IPS-11a (cell line): ENCODE measurements at regions not wholly inside any gene's neighbourhood (a gene's known extent, or its start where the extent isn't known, plus 50 kb on each side); places are given as distances from the start of the nearest gene placed in this dataset.
"Not testable (repeated sequence)": the region's sequence is repeated elsewhere in the genome, so short reads cannot be mapped to it uniquely, and the experiment has no call there.

Source experiments
- H3K4me3 ChIP-seq: one replicate; pipeline ENCODE4 v1.5.1; 2013; ENCODE audit warnings: low read depth, low read length, control low read depth

DNA sequence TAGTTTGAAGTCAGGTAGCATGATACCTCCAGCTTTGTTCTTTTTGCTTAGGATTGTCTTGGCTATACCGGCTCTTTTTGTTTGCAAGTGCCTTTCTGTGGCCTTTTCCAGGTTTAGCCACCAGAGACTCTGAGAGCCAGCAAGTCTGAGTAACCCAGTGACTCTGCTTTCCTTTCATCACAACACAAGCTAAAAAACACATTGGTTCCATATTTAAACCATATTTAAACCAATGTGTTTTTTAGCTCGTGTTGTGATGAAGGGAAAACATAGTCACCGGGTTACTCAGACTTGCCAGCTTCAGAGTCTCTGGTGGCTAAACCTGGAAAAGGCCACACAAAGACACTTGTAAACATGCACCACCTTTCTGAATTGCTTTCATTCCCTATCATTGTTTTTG, 493.3 kb downstream of the NTRK2 start:
- H3K4me3 ChIP-seq: no peak overlapping the region

DNA sequence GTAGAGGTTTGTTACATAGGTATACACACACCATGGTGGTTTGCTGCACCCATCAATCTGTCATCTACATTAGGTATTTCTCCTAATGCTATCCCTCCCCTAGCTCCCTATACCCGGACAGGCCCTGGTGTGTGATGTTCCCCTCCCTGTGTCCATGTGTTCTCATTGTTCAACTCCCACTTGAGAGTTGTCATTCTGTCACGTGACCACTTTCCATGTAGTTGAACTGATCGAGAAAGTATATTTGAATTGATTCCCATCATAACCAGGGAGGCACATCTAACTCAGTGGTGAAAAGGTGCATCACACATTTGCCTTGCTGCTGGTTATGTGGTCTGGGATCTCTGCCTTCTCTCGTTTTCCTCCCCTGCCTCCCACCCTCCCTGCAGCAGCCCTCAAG, 491.4 kb downstream of the NTRK2 start:
- H3K4me3 ChIP-seq: not testable (repeated sequence)

DNA sequence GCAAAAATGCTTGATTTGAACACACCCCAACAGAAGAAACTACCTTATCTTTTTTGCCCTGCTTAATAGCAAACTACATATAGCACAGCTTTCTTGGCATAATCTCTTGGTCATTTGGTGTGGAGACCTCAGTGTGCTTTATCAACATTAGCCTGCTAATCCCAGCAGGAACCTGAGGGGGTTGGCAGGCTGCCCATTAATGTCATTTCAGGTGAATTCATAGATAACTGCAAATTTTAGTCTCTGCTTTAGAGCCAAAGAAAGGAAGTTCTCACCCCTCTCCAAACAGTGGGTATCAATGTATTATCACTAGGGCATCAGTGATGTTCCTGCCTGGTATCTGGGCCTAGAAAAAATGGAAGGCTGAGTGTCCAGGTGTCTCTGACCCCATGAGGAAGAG, 489.0 kb downstream of the NTRK2 start:
- no peak overlapping the region for H3K4me3 ChIP-seq

DNA sequence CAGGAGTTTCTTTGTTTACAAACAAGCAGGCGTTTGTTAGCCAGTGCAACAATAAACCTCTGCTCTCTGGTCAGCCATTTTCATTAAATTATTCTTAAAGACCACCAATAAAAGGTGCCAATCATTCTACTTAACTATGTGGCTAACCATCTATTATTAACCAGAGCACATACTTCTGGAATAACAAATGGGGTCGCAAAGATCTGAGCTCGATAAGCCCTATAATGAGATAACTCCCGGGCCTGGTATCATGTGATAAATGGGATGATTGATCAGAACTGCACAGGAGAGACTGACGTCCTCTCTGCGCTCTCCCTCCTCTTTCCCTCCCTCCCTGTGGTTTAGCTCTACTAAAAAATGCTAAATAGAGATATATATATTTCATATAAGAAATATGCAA, 488.2 kb downstream of the NTRK2 start:
- H3K4me3 ChIP-seq: no peak overlapping the region

DNA sequence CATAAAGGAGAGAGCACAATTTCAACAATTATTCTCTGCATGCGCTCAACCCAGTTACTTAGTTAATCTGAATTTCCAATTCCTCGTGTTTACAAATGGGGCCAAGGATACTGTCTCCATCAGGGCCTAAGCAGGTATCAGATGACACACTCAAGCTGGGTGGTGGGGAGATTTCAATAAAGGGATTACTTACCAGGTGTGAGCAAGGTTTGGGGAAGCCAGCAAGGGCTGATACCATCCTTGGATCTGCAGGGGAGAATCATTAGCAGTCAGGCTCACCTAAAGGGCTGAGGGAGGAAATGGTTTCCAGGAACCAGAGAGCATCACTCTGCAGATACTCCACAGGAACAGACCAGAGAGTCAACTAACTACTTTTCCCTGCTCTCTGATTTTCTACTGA, 487.1 kb downstream of the NTRK2 start:
- H3K4me3 ChIP-seq: no peak overlapping the region

DNA sequence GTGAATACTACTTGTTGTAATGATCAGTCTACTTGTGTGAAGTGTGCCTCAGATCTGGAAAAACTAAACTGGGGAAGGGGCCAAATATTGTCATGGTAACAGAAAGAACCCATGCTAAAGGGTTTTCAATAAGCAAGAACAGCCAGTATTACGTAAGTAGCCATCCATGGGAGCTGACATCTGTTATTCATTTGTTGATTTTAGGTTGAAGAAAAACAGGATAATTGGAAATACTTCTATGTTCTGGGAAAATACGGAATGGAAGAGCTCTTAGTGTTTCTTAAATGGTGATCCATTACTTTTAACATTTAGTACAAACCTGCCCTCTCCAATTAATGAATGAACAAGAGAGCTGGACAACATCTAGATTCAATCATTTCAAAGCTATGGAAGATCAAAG, 485.8 kb downstream of the NTRK2 start:
- no peak overlapping the region for H3K4me3 ChIP-seq

DNA sequence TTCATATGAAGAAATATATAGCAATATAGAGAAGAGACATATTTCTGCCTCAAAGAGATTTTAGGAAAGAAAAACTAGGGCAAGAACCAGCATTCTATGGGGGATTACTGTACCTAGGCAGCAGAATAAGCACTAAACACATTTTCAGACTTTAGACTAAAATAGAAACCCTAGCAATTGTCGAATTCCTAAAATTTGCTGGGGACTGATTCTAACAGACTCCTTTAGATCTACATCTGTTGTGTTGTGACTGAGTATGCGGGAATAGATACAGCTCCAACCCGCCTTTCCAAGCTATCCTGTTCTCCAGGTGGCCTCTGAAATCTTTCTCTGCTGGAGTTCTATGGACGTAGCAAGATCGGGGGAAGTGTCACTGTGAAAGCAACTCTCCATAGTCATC, 482.2 kb downstream of the NTRK2 start:
- no peak overlapping the region for H3K4me3 ChIP-seq

DNA sequence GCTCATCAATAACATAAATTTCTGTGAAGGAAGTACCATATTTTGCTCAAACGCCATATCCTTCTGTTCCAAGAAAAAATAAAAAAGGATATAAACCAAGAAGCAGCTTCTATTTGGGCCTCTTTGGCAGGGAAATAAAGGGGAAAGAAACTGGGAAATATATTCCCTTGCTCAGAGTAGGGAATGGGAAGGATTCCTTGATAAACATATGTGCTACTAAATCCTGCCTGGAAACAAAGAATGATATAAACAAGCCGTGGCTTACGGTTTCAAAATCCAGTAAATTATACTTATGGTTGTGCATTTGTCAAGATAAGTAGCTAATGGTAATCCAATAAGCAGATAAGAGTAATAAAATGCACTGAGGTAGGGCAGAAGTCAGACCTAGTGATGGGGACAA, 481.6 kb downstream of the NTRK2 start:
- no peak overlapping the region for H3K4me3 ChIP-seq

DNA sequence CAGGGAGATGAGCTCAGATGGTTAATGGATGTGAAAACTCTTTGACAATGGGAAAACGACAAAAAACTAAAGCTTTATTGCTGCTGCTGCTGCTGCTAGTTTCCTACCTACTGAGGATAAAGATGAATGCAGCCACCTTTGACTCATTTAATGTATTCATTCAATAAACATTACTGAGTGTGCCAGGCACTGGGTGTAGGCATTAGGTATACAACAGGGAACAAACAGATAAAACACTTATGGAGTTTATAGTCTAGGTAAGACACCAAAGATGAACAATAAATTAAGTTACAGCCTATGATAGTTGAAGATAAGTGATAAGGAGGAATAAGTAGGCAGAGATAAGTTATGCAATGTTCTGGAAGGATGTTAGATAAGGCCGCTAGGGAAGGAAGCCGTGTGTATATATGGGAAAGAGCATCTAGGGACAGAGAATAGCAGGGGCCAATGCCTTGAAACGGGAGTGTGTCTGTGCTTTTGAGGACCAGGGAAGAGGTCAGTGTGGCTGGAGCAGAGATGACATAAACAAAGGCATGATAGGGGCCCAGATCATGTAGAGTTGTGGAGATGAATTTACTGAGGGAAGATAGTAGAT, 477.6 kb downstream of the NTRK2 start:
- no peak overlapping the region for H3K4me3 ChIP-seq

DNA sequence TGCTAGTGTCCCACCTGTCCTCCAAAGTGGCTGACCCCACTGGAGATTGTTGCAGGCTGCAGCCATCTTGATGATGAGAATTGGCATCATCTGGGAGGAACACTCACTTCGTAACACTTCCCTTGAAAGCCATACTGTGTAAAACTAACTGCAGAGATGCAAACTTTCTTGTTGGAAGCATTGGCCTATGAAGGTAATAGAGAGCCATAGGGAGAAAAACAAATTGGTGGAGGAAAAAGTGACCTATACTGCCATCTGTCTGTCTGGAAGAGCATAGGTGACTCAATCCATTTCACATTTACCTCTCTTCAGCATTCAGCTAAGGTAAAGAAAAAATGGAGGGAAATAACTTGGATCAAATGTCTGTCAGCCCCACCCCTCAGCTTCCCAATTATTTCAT, 473.4 kb downstream of the NTRK2 start:
- H3K4me3 ChIP-seq: no peak overlapping the region

DNA sequence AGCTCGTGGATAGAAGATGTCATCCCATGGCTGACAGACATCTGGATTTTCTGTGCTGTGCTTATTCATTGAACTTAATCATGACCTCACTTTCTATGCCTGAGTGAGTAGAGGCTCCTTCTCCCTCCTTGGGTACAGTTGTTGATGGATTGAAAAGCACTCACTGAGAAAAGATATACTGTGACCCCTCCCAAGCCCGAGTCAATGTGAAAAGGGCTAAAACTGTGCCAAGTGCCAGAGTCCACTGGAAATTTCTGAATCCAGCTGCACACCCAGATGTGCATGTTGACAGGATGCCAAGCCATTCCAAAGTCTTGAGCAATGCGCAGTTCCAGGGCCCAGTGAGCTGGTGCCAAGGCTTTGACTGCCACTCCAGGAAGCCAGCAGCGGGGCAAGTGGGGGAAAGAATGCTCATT, 473.0 kb downstream of the NTRK2 start:
- no peak overlapping the region for H3K4me3 ChIP-seq

DNA sequence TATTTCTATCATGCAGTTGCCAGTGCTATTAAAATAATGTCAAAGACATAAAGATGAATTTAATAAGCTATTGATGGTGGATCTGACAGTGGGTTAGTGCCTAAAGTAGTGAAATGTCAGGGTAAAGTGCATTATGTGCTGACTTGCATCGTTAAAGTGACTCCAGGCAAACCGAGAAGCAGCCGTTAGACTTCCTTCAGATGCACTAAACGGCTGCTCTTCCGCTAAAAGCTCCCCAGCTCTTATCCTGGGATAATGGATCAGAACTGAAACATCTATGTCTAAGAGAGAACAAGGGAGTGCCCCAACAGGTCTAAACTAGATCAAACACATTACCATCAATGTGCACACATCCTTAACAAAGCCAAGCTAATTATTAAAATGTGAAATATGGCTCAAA, 468.2 kb downstream of the NTRK2 start:
- H3K4me3 ChIP-seq: no peak overlapping the region

DNA sequence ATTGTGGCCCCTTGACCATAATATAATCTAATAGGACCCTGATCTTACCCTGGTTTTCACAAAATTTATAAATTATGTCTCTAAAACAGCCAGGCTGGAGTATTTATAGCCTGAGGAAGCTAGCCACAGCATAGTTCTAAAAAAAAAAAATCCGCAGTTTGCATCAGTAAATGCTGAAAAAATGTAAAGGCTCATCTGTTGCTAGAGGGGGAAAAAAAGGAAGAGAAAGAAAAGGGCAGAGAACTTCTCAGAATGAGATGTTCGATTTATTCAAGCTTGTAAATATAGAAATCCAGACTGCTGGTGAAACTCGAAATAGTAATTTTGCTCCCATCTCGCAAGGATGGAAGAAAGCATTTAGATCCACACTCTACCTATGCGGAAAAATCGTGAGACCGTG, 467.5 kb downstream of the NTRK2 start:
- H3K4me3 ChIP-seq: no peak overlapping the region

DNA sequence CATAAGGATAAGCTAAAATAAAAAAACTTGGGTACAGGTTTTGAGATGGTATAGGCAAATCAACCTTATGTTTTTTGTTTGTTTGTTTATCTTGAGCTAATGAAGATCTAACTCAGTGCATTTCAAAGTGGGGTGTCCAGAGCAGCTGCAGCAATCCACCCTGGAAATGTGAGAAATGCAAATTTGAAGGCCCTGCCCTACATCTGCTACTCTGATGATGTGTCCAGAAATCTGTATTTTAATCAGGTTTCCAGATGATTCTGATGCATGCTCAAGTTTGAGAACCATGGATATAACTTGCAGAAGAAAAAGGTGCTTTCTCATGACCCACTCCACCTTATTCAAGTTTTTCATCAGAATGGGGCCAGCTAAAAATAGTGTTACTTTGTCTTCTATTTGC, 467.0 kb downstream of the NTRK2 start:
- H3K4me3 ChIP-seq: no peak overlapping the region

DNA sequence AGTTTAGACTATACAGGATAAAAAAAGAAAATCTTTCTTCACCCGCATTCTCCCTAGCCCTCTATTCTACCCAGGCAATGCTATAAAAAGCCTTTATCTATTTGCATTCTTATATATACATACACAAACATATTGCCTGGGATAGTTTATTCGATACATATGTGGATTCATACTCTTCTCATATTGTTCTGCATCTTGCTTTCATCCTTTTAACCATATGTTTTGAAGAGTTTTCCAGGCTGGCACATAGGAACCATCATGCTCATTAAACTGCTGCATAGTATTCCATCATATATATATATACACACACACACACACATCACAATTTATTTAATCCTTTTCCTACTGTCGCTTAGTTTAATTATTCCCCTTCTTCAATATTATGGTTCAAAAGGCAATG, 461.2 kb downstream of the NTRK2 start:
- H3K4me3 ChIP-seq: no peak overlapping the region

DNA sequence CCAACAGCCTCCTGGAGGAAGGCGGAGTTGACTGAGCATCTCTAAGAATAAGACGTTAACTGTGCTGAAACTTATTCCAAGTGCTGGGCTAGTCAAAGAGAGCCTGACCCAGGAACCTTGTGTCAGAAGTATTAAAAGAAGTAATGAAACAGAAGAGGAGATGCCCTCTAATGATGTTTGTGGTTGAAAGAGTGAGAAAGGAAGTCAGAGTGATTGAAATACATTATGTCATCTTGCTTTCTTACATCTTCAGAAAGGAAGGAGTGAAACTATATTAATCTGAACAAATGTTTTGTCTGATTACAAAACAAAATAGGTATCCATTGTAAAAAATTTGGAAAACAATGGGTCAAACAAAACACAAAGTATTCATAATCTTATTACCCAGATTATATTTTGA, 460.7 kb downstream of the NTRK2 start:
- no peak overlapping the region for H3K4me3 ChIP-seq

DNA sequence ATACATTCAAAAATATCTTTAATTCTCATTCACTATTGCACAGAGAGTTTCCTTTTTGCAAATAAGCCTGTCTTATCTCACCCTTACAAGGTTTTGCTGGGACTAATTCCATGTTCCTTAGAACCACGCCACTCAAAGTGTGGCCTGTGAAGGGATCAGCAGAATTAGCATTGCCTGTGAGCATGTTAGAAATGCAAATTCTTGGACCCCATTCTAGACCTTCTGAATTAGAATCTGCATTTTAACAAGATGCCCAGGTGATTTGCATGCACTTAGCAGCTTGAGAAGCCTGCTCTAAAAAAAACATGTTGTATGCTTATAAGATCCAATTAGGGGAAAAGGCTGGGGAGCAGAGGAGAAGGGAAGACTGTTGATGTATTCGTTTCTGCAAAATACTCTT, 460.0 kb downstream of the NTRK2 start:
- no peak overlapping the region for H3K4me3 ChIP-seq

DNA sequence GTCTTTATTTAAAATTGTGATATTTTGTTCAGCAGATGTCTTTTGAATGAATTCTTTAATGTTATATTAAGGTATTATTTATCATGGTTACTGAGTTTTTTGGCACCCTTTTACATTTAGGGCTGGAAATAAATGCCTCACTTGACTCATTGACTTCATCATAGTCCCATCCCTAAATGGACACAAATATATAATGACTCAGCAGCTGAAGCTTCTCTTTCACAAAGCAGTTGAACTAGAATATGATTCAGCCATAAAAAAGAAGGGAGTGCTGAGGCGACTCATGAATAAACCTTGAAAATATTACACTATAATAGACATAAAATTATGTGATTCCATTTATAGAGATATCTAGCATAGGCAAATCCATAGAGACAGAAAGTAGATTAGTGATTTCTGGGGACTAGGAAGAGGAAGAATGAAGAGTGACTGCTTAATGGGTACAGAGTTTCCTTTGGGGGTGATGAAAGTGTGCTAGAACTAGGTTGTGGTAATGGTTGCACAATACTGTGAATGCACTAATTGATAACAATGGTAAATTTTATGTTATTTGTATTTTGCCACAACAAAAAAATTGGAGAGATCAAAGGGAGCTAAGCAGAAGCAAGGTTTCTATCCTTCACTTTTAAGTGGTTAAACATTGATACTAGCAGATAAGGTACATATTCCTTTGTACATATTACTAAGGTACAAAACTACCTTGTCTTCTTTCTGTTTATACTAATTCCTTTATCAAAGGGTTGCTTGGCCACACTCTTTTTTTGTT, 449.6 kb downstream of the NTRK2 start:
- no peak overlapping the region for H3K4me3 ChIP-seq

DNA sequence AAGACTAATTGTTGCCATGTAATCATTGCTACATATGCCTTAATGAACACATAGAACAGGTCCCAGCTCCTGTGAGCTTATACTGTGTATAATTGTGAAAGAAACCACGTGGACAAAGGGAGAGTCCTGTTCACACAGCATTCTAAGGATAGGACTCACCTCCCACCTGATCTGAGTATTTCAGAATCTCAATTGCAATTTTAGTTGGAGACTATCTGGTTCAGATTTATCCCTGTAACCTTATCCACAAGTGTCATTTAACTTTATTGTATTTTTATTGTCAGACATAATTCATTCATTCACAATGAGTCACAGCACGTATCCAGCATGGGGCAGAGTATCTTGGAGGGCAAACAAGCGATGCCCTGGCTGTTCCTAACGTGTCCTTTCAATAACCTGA, 448.3 kb downstream of the NTRK2 start:
- no peak overlapping the region for H3K4me3 ChIP-seq

DNA sequence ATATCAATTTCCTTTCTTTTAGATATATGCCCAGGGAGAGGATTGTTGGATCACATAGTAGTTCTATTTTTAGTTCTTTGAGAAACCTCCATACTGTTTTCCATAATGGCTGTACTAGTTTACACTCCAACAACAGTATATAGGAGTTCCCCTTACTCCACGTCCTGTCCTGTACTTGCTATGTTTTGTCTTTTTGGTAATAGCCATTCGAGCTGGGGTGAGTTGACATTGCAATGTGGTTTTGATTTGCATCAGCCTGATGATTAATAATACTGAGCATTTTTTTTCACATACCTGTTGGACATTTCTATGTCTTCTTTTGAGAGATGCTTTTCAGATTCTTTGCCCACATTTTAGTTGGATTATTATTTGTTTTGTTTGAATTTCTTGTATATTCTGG, 445.9 kb downstream of the NTRK2 start:
- no peak overlapping the region for H3K4me3 ChIP-seq

DNA sequence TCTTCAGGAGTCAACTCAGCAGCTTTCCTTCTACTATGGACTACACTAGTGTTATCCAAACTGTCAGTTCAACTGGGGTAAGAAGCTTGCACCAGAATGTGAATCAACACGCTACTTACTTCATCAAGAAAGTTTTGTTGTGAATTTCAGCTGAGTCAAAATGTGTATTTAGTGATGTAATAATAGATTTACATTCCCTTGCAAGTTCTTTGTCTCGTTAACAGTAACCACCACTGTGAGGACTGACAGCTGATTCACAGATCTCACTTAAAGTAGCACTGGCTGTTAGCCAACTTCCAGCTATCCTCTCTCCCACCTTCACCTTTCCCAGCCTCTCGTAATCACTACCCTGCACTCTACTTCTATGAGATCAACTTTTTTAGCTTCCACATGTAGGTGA, 445.3 kb downstream of the NTRK2 start:
- H3K4me3 ChIP-seq: no peak overlapping the region

DNA sequence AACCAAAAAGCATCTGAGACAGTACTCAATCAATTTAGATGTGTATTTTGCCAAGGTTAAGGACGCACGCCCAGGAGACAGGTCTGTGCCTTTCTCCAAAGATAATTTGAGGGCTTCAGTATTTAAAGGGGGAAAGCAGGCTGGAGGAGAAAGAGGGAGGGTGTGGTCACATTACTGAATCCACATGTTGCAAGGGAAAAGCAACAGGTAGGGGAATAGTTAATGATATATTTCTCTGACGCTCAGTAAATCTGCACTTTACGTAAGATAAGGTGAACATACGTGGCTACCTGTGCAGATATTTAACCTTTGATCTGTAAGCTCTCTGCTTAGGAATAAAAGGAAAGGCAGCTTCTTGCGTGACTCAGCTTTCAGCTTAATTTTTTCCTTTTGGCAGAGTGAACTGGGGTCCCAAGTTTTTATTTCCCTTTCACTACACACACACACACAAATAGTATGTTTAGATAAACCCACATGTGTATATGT, 443.4 kb downstream of the NTRK2 start:
- H3K4me3 ChIP-seq: no peak overlapping the region

DNA sequence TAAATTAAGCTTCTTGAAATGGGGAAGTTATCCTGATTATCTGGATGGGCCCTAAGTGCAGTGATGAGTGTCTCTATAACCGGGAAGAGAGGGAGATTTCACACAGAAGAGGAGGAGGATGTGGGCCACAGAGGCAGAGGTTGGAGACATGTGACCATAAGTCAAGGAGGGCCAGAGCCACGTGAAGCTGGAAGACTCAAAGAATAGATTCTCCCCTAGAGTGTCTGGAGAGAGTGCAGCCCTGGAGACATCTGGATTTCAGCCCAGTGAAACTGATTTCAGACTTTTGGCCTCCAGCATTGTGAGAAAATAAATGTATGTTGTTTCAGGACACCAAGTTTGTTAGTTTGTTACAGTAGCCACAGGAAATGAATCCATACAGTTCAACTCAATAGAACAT, 442.9 kb downstream of the NTRK2 start:
- no peak overlapping the region for H3K4me3 ChIP-seq
